ENCODE measurements at regions not wholly inside any gene's neighbourhood (a gene's known extent, or its start where the extent isn't known, plus 50 kb on each side); places are given as distances from the start of the nearest gene placed in this dataset.

GRCh38 chr1:199295107-199295506, 656.3 kb downstream of the PTPRC start:
- DNase-seq: peak; percentile 17

DNA sequence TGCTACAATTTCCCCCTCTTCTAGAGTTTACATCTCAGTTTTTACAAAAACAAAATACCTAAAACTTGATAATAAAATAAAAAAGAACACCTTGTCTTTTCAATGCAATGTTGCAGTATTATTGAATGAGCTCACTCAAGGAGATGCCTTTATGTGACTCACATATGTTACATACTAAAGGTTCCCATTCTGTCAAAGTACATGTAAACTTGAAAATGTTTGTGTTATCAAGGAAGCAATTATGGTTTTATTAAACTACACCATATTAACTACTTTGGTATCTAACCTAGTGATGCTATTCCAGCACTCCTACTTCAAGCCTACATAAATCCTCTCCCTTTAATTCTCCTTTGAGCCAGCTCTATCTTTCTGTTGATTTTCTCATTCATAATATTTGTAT, 658.3 kb downstream of the PTPRC start:
- no peak for DNase-seq

DNA sequence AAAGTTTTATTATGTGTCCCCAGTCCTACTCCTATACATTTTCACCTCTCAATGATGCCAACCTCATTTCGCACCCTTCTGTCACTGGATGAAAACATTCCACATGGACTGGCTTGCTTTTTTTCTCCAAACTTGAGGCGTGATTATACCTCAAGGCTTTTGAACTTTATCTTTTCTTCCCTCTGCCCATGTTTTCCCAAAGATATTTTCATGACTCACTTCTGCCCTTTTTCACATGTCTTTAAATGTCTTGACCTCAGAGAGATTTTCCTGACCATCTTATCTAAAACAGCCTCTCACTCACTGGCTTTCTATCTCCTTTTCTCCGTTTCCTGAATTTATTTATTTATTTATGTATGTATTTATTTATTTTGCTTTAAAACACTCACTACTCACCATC, 659.0 kb downstream of the PTPRC start:
- DNase-seq: no peak

- no peak for DNase-seq
These were observed 660.0 kb downstream of the PTPRC start for GRCh38 chr1:199298825-199299224.

GRCh38 chr1:199301472-199302217, 662.8 kb downstream of the PTPRC start:
- DNase-seq: no peak

GRCh38 chr1:199302554-199302953, 663.7 kb downstream of the PTPRC start:
- DNase-seq: no peak

GRCh38 chr1:199303035-199303434, 664.2 kb downstream of the PTPRC start:
- no peak for DNase-seq

DNA sequence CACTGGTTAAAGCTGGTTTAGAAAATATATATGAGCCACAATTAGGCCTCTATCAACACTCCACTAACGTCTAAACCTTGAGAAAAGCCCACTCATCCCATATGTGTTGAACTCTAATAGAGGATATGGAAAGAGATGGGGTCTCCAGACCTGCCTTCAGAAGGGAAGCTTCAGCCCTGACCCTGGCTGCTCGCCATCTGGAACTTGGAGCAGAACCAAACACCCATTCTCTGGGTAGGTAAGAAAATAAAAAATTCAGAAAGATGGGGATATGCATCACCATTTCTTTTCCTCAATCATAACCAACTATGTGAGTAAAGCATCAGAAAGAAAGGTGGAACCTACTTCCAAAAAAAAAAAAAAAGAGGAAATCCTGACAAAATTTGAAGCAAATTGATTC, 666.2 kb downstream of the PTPRC start:
- no peak for DNase-seq

DNA sequence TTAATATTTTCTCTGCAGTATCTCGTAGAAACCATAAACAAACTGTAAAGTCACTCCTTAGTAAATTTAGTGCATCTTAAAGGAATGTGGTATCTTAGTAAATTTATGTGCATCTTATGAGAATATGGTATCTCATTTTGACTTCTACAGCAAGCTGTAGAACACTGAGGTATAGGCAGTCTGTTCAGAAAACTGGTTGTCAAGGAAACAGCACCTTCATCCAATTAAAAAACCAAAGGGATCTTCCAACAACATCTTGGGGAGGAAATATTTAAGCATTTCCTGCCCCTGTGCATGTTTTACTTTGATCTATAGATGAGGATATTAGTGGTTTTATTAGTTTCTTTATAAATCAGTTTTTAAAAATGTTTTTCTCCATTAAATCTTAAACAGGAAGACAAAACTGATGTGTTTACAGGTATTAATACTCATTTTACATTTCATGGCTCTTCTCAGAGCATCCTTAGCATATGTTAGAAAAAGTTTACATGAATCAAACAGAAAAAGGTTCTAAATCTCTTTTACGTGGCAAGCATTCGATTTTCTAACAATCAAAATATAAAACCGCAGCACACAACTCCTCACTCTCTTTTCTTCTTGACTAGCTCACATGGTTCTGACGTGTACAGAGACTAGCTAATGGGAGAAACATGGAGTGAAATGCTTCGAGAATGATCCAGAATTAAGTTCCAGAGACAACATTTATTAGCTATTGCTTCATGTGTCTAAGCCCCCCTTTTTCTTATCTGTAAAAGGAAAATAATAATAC, 668.8 kb downstream of the PTPRC start:
- no peak for DNase-seq

GRCh38 chr1:199308349-199308846, 669.6 kb downstream of the PTPRC start:
- no peak for DNase-seq

DNA sequence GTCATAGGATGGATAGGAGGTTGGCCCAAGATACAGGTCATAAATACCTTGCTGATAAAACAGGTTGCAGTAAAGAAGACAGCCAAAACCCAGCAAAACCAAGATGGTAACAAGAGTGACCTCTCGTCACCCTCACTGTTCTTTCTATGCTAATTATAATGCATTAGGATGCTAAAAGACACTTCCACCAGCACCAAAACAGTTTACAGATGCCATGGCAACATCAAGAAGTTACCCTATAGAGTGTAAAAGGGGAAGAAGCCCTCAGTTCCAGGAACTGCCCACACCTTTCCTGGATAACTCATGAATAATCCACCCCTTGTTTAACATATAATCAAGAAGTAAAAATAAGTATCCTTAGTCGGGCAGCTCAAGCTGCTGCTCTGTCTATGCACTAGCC, 671.9 kb downstream of the PTPRC start:
- DNase-seq: no peak

GRCh38 chr1:199311478-199312262, 672.8 kb downstream of the PTPRC start:
- no peak for DNase-seq

DNA sequence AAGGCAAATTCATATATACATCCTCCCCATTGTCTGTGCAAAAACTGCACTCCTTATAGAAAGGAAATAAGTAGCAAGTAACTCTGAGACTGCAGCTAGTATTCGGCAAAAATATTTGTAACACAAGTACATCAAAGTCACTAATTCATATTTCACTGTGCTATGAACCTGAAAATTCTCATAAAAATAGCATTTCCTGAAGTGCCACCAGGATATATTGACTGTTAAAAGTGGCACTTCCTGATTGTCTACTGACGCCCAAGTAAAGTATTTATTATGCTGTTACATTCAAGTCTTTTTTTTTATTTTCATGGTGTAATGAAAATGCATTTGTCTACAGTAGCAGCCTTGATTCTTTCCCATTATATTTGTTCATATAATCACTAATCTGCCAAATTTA, 673.8 kb downstream of the PTPRC start:
- DNase-seq: no peak

DNA sequence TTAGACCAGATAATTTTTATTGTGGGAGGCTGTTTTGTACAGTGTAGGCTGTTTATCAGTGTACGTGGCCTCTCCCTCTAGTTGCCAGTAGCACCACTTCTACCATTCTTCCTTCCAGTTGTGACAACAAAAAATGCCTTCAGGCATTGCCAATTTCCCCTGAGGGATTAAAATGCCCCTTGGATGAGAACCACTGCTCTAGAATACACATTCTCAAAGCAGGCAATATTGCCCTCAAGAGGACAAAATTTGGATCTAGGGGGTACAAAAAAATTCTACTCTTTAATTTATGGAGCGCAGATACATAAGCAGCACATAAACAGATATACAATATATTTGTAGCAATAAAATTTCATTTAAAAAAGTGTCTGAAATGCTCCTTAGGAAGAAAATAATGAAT, 674.6 kb downstream of the PTPRC start:
- no peak for DNase-seq

DNA sequence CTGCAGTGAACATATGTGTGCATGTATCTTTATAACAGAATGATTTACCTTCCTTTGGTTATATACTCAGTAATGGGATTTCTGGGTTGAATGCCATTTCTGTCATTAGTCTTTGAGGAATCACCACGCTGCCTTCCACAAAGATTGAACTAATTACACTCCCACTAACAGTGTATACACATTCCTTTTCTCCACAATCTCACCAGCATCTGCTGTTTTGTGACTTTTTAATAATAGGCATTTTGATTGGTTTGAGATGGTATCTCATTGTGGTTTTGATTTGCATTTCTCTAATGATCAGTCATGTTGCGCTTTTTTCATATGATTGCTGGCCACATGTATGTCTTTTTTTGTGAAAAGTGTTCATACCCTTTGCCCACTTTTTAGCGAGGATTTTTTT, 680.5 kb downstream of the PTPRC start:
- DNase-seq: no peak

DNA sequence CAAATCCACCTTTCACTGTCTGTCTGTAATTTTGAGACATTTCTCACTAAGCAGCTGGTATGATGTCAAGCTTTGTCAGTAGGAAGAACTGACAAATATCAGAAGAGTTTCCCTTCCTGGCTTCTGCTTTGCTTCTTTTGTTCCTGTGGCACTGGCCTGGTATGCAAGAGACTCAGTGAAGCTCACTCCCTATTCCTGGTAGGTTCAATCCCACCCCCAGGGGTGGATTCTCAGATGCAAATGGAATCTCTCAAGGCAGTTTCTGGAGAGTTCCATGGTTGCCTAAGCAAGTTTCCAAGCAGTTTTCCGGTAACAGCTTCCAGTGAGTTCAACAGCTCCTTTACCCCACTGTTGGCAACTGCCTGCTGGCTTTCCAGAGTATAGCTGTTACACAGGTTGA, 683.4 kb downstream of the PTPRC start:
- no peak for DNase-seq

DNA sequence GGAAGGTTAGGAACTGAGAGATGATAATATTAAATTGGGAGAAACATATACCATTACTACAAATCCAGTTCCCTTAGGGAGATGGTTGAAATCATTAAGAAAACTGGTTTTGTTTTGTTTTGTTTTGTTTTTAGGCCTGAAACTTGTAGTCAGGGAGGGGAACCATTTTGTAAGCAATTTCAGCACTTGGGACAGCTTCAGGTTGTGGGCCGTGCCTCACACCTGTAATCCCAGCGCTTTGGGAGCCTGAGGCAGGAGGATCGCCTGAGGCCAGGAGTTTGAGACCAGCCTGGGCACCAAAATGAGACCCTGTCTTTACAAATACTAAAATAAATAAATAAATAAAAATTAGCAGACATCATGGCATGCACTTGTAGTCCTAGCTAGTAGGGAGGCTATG, 694.3 kb upstream of the NR5A2 start:
- DNase-seq: no peak

DNA sequence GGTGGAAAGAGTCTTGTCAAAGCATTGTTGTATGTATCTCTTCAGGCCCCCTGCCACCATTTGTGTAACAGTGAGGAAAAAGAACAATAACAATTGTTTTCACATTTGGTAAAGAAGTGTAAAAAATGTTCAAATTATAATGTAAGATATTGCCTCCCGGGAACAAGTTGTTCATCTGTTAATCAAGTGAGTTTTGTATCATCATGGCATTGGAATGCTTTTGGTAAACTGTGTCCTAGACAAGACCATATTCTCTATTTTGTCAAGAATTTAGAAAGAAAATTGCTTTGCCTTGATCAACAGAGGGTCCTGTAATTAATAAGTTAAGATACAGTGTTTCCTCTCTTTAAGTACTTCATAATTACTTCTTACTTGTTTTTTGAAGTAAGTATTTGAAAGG, 692.0 kb upstream of the NR5A2 start:
- DNase-seq: no peak

DNA sequence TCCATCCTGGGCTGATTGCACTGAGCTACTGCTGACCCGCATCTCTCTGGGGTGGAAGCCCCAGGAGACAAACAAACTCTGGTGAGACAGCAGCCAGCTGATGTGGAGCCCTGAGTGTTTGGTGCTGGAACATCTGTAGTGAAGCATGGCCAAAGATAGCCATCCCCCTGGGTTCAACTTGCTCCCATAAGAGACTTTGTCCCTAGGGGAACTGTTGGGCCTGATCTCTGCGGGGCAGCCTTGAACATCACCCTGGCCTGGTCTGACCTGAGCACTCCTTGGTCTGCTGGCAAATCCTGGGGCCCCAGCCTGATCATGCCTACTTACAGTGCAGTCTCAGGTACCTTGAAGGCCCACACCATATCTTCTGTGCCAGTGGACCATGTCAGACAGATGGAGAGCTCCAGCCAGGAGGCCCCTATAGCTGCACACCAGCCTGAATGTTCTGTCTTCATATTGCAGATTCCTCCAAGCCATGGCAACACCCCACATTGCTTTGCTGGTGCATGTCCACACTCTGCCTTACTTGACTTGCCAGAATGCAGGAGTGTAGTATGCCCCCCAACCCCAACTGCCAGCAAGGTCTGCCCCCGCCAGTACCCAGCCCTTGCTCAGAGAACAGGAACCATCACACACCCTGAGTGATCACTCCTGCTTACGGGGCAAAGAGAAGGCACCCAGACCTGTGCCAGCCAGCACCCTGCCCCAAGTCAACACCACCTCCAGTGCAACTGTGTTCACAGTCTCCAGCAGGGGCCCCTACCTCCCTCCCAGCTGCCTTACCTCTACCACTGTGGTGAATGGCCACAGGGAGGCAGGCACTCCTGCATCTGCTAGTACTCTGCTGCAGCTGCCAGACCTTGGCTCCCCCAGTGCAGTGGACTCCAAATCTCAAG, 690.5 kb upstream of the NR5A2 start:
- DNase-seq: no peak

- no peak for DNase-seq
These were observed 688.8 kb upstream of the NR5A2 start for GRCh38 chr1:199338760-199339159.

GRCh38 chr1:199352351-199352750, 675.2 kb upstream of the NR5A2 start:
- DNase-seq: no peak

DNA sequence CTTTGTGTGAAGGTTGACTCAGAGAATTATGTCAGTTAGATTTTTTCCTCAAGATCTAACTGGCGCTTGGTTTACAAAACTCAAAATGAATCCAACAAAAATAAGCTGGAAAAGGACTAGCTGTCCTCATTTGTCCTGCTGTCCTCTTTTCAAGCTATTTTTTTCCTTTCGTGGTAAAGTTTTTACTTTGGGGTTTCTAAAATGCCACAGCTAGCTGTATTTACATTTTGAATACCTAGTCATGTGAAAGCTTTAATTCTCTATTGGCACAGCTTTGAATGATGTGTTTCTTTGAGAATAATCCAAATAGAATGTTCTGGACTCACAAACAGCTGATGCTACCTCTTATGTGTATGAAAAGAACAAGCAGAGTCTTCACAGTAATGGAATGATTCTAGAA, 673.6 kb upstream of the NR5A2 start:
- DNase-seq: no peak

GRCh38 chr1:199356561-199356960, 670.9 kb upstream of the NR5A2 start:
- peak; percentile 11 for DNase-seq
